ENCODE measurements at regions not wholly inside any gene's neighbourhood (a gene's known extent, or its start where the extent isn't known, plus 50 kb on each side); places are given as distances from the start of the nearest gene placed in this dataset.

- in situ Hi-C loops (cut with MboI; ENCODE audit: low pct_unique_long_range_greater_than_20kb, low sequenced_read_pairs, unreplicated experiment) = no loop called here
- TF ChIP-seq CTCF (IDR thresholded peaks at IDR 0.05; ENCODE audit: extremely low read depth, insufficient read depth, missing control alignments) = no peak
- no peak for DNase-seq (ENCODE audit: low spot score)
Observed at GRCh38 chr10:130902471-130902870, 409.1 kb downstream of the TCERG1L start.

- TF ChIP-seq CTCF (IDR thresholded peaks at IDR 0.05; ENCODE audit: extremely low read depth, insufficient read depth, missing control alignments) = no peak
- DNase-seq (ENCODE audit: low spot score) = no peak
- in situ Hi-C loops (cut with MboI; ENCODE audit: low pct_unique_long_range_greater_than_20kb, low sequenced_read_pairs, unreplicated experiment) = no loop called here
Observed at GRCh38 chr10:130902929-130903328, 408.6 kb downstream of the TCERG1L start.

- DNase-seq (ENCODE audit: low spot score) = no peak
- TF ChIP-seq CTCF (IDR thresholded peaks at IDR 0.05; ENCODE audit: extremely low read depth, insufficient read depth, missing control alignments) = no peak
Observed at GRCh38 chr10:130904676-130905075, 406.8 kb downstream of the TCERG1L start.

GRCh38 chr10:130905386-130905785 lies 406.1 kb downstream of the TCERG1L start:
- in situ Hi-C loops (cut with MboI; ENCODE audit: low pct_unique_long_range_greater_than_20kb, low sequenced_read_pairs, unreplicated experiment) = no loop called here
- DNase-seq (ENCODE audit: low spot score) = no peak
- no peak for TF ChIP-seq CTCF (IDR thresholded peaks at IDR 0.05; ENCODE audit: extremely low read depth, insufficient read depth, missing control alignments)

More at GRCh38 chr10:130904676-130905075, 406.8 kb downstream of the TCERG1L start:
- in situ Hi-C loops (cut with MboI; ENCODE audit: low pct_unique_long_range_greater_than_20kb, low sequenced_read_pairs, unreplicated experiment) = no loop called here

- no peak for DNase-seq (ENCODE audit: low spot score)
- in situ Hi-C loops (cut with MboI; ENCODE audit: low pct_unique_long_range_greater_than_20kb, low sequenced_read_pairs, unreplicated experiment) = no loop called here
- no peak for TF ChIP-seq CTCF (IDR thresholded peaks at IDR 0.05; ENCODE audit: extremely low read depth, insufficient read depth, missing control alignments)
Observed at GRCh38 chr10:130905921-130906320, 405.6 kb downstream of the TCERG1L start.

- in situ Hi-C loops (cut with MboI; ENCODE audit: low pct_unique_long_range_greater_than_20kb, low sequenced_read_pairs, unreplicated experiment) = no loop called here
- TF ChIP-seq CTCF (IDR thresholded peaks at IDR 0.05; ENCODE audit: extremely low read depth, insufficient read depth, missing control alignments) = no peak
- DNase-seq (ENCODE audit: low spot score) = no peak
Observed at GRCh38 chr10:130910848-130911247, 400.7 kb downstream of the TCERG1L start.

GRCh38 chr10:130913844-130914243 lies 397.7 kb downstream of the TCERG1L start:
- TF ChIP-seq CTCF (IDR thresholded peaks at IDR 0.05; ENCODE audit: extremely low read depth, insufficient read depth, missing control alignments) = no peak
- in situ Hi-C loops (cut with MboI; ENCODE audit: low pct_unique_long_range_greater_than_20kb, low sequenced_read_pairs, unreplicated experiment) = no loop called here
- DNase-seq (ENCODE audit: low spot score) = no peak
